Endothelial cell (in vitro differentiated cells): ENCODE measurements at regions not wholly inside any gene's neighbourhood (a gene's known extent, or its start where the extent isn't known, plus 50 kb on each side); places are given as distances from the start of the nearest gene placed in this dataset.

ENCODE experiments used
- DNase-seq: peaks from one replicate; pipeline ENCODE4 v3.0.0; 2021; ENCODE audit warnings: low spot score
- H3K27ac Mint-ChIP-seq: one replicate; pipeline ENCODE4 v1.8.0; 2021; ENCODE audit warnings: mixed read lengths, inconsistent platforms; ENCODE audit not compliant: unreplicated experiment
- H3K27me3 Mint-ChIP-seq: one replicate; pipeline ENCODE4 v1.8.0; 2021; ENCODE audit warnings: mild to moderate bottlenecking, moderate library complexity, mixed read lengths, inconsistent platforms; ENCODE audit not compliant: unreplicated experiment
- H3K36me3 Mint-ChIP-seq: one replicate; pipeline ENCODE4 v1.8.0; 2021; ENCODE audit warnings: mild to moderate bottlenecking, low read depth, mixed read lengths, inconsistent platforms; ENCODE audit not compliant: unreplicated experiment
- H3K4me1 Mint-ChIP-seq: one replicate; pipeline ENCODE4 v1.8.0; 2021; ENCODE audit warnings: mild to moderate bottlenecking, mixed read lengths, inconsistent platforms; ENCODE audit not compliant: unreplicated experiment
- H3K4me3 Mint-ChIP-seq: one replicate; pipeline ENCODE4 v1.8.0; 2021; ENCODE audit warnings: mild to moderate bottlenecking, mixed read lengths, inconsistent platforms; ENCODE audit not compliant: unreplicated experiment
- H3K9me3 Mint-ChIP-seq: one replicate; pipeline ENCODE4 v1.8.0; 2021; ENCODE audit warnings: mixed read lengths, inconsistent platforms; ENCODE audit not compliant: unreplicated experiment
- TF ChIP-seq, protein P1 (sequence below): fragments of 200-600 bp; sonication (generic); IDR thresholded peaks from one replicate; pipeline ENCODE4 v1.5.0; 2021; ENCODE audit warnings: antibody characterized with exemption; ENCODE audit not compliant: unreplicated experiment

DNA sequence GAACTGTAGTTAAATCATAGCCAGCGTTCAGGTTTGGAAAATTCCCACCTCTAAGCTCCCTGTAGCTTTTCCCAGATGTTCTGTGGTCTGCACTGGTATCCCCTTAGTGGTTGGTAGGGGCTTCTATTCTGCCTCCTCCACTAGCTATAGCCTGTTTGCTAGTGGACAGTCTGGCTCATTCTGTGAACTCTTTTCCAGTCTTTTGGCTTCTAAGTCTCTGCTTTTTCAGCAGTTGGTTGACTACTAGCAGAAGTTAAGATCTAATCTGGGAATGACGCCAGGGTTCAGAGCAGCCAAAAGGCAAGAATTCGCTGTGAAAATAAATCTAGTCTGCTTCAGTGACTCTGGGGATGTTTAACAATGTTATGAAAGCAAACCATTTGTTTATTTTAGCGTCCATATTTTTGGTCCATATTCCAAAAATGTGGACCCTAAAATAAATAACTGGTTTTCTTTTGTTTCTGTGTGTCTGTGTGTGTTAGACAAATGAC is 73.7 kb upstream of the WDR72 start:
- H3K4me1 Mint-ChIP-seq, result peaks cover 4% of the 10 kb centered on the region
- H3K27me3 Mint-ChIP-seq, result no peaks in the 10 kb centered on the region
- H3K36me3 Mint-ChIP-seq, result no peaks in the 10 kb centered on the region
- no peak overlapping the region for H3K4me3 Mint-ChIP-seq
- H3K27ac Mint-ChIP-seq, result no peak overlapping the region
- H3K9me3 Mint-ChIP-seq, result no peaks in the 10 kb centered on the region
- TF ChIP-seq, protein P1, sequence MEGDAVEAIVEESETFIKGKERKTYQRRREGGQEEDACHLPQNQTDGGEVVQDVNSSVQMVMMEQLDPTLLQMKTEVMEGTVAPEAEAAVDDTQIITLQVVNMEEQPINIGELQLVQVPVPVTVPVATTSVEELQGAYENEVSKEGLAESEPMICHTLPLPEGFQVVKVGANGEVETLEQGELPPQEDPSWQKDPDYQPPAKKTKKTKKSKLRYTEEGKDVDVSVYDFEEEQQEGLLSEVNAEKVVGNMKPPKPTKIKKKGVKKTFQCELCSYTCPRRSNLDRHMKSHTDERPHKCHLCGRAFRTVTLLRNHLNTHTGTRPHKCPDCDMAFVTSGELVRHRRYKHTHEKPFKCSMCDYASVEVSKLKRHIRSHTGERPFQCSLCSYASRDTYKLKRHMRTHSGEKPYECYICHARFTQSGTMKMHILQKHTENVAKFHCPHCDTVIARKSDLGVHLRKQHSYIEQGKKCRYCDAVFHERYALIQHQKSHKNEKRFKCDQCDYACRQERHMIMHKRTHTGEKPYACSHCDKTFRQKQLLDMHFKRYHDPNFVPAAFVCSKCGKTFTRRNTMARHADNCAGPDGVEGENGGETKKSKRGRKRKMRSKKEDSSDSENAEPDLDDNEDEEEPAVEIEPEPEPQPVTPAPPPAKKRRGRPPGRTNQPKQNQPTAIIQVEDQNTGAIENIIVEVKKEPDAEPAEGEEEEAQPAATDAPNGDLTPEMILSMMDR, result no peak
- no peak for DNase-seq

DNA sequence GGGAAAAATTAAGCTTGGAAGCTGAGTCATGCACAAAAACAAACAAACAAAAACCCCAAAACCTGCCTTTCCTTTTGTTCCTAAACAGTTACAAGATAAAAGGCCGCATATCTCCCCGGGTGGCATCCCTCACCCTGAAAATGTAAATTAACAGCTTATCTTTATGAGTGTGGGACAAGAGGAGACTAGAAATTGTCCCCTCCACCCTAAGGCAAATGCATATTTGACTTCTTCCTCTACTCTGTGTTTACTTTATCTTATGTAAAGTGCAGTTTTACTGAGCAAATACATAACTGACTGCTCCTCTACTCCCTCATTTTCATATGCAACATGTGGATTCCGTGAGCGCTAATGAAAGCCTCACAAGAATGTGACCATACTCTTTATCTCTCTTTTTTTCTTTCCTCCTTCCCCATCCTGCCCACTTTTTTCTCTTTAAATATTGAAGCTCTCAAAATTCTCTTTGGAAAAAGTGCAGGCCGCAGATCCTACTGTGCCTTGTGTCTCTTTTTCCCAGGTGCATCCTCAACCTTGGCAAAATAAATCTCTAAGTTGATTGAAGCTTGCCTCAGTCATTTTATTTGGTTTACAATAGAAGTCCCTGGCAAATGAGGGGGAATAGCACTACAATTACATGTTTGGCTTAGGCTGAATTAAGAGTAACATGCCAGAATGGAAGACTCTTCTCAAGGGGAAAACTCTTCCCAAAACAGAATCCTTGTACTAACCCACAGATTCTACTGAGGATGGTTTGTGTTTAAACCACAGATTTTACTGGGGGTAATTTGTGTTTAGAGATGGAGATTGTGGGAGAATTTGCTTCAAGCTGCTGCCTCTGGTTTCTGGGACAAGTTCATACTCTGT is 72.7 kb upstream of the WDR72 start:
- no peak for DNase-seq
- no peak overlapping the region for H3K27ac Mint-ChIP-seq
- H3K4me1 Mint-ChIP-seq, result peaks cover 4% of the 10 kb centered on the region
- TF ChIP-seq, protein P1, result no peak
- H3K36me3 Mint-ChIP-seq, result no peaks in the 10 kb centered on the region
- H3K4me3 Mint-ChIP-seq, result no peak overlapping the region
- H3K27me3 Mint-ChIP-seq, result no peaks in the 10 kb centered on the region
- H3K9me3 Mint-ChIP-seq, result no peaks in the 10 kb centered on the region

DNA sequence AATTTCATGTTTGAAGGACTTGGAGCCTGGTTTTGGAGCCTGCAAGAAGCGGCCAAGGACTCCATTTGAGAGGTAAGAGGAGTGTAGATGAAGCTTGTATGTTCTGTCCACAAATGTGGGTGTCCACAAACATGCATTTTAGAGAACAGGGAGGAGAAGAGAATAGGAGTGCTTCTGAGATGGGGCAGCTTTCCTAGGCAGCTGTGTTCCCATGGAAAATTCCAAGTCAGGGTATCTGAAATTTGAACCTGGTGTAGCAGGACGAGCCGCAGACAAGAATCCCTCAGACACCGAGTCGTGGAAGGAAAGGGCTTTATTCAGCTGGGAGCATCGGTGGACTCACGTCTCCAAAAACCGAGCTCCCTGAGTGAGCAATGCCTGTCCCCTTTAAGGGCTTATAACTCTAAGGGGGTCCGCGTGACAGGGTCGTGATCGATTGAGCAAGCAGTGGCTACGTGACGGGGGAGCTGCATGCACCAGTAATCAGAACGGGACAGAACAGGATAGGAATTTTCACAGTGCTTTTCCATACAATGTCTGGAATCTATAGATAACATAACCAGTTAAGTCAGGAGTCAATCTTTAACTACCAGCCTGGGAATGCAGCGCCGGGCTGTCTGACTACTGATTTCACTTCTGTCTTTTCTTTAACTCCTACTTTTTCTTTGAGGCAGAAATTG is 71.4 kb upstream of the WDR72 start:
- Mint-ChIP-seq H3K27me3 (no peaks in the 10 kb centered on the region), H3K27ac (no peak overlapping the region), H3K4me1 (peaks cover 4% of the 10 kb centered on the region), H3K4me3 (no peak overlapping the region), H3K36me3 (no peaks in the 10 kb centered on the region), H3K9me3 (no peaks in the 10 kb centered on the region)
- TF ChIP-seq, protein P1, result no peak
- no peak for DNase-seq

DNA sequence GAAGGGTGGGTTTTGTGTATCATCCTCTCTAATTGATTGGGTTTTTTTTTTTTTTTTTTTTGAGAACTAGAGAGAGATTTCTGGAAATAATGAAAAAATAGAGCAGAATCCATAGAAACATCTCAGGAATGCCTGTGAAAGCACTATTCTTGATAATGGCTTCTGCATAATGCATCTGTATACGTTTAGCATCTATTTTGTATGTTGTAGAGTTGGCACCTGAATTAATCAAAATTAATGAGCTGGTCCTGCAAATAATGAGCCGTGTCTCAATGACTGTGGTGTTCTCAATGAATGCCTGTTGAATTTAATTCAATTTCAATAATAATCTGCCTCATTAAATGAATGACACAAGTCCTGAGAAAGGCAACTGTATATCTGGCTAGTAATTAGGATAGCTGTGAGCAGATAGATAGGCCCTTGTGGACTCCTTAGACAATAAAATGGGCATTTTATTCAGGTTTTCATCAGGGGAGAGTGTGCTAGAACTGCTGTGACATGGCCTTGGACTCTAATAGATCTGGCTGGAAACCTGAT is 70.5 kb upstream of the WDR72 start:
- Mint-ChIP-seq H3K27me3 (no peaks in the 10 kb centered on the region), H3K27ac (no peak overlapping the region), H3K9me3 (no peaks in the 10 kb centered on the region), H3K4me1 (peaks cover 4% of the 10 kb centered on the region), H3K36me3 (no peaks in the 10 kb centered on the region), H3K4me3 (no peak overlapping the region)
- TF ChIP-seq, protein P1, result no peak
- no peak for DNase-seq
